PC-9 (cell line): ENCODE measurements at regions not wholly inside any gene's neighbourhood (a gene's known extent, or its start where the extent isn't known, plus 50 kb on each side); places are given as distances from the start of the nearest gene placed in this dataset.
A peak's percentile ranks its signal among the peaks of the same experiment; 100 is the strongest.

Source experiments
- BruUV-seq: library from RNA; stranded (reverse); fragments of 400-500 nt; replicated peaks from 2 replicates; lab custom pipeline; 2021; lab: Mats Ljungman, UMichigan
- CTCF ChIA-PET: fragments of 300-600 bp; sonication (Branson Sonifier 250); formaldehyde crosslinking; loops from one replicate; lab custom pipeline; 2022; ENCODE audit warnings: antibody characterized with exemption; lab: Charles Lee
- POLR2A ChIA-PET: fragments of 300-600 bp; sonication (Branson Sonifier 250); formaldehyde crosslinking; loops from one replicate; lab custom pipeline; 2022; ENCODE audit warnings: antibody characterized with exemption; ENCODE audit not compliant: unreplicated experiment; lab: Charles Lee
- DNase-seq, 2 experiments: peaks; one replicate each; pipeline versions ENCODE4 v3.0.0 to v3.0.0-alpha.2; 2015 to 2022; ENCODE audit warnings: mixed read lengths in 1 of 2
- H2AFZ ChIP-seq: fragments of 200-600 bp; sonication (generic); 2 replicates; pipeline ENCODE4 v1.8.1; 2017; ENCODE audit warnings: antibody characterized with exemption
- H3F3A ChIP-seq: fragments of 200-600 bp; sonication (generic); 2 replicates; pipeline ENCODE4 v1.8.1; 2017; ENCODE audit warnings: antibody characterized with exemption, mild to moderate bottlenecking, low read depth; ENCODE audit not compliant: insufficient read depth
- H3K27ac ChIP-seq: fragments of 200-600 bp; sonication (generic); 2 replicates; pipeline ENCODE4 v1.6.1; 2016; ENCODE audit warnings: mixed run types
- H3K27me3 ChIP-seq: fragments of 200-600 bp; sonication (generic); 2 replicates; pipeline ENCODE4 v1.6.1; 2016; ENCODE audit warnings: low read depth, mixed run types; ENCODE audit not compliant: insufficient read depth
- H3K36me3 ChIP-seq: fragments of 200-600 bp; sonication (generic); 2 replicates; pipeline ENCODE4 v1.6.1; 2016; ENCODE audit warnings: low read depth, mixed run types
- H3K4me1 ChIP-seq: fragments of 200-600 bp; sonication (generic); replicated peaks from 2 replicates; pipeline ENCODE4 v1.6.1; 2016; ENCODE audit warnings: mixed run types; ENCODE audit not compliant: insufficient read depth
- H3K4me2 ChIP-seq: fragments of 200-600 bp; sonication (generic); 2 replicates; pipeline ENCODE4 v1.6.1; 2017; ENCODE audit warnings: mixed run types
- H3K4me3 ChIP-seq: fragments of 200-600 bp; sonication (generic); 2 replicates; pipeline ENCODE4 v1.6.1; 2016; ENCODE audit warnings: mixed run types
- H3K79me2 ChIP-seq: fragments of 200-600 bp; sonication (generic); 2 replicates; pipeline ENCODE4 v1.6.1; 2017; ENCODE audit warnings: low read depth, mixed run types
- H3K9me2 ChIP-seq: fragments of 200-600 bp; sonication (generic); 2 replicates; pipeline ENCODE4 v1.8.1; 2017; ENCODE audit warnings: mild to moderate bottlenecking; ENCODE audit not compliant: insufficient read depth
- H3K9me3 ChIP-seq: fragments of 200-600 bp; sonication (generic); 2 replicates; pipeline ENCODE4 v1.8.1; 2016; ENCODE audit warnings: low read depth; ENCODE audit not compliant: insufficient read depth
- H4K20me1 ChIP-seq: fragments of 200-600 bp; sonication (generic); 2 replicates; pipeline ENCODE4 v1.8.1; 2017; ENCODE audit not compliant: insufficient read depth
- CTCF ChIP-seq: fragments of 200-600 bp; sonication (generic); conservative IDR thresholded peaks from 2 replicates; pipeline ENCODE4 v1.6.1; 2017; ENCODE audit warnings: mixed run types, antibody characterized with exemption, mild to moderate bottlenecking, moderate library complexity
- EZH2 ChIP-seq: fragments of 200-600 bp; sonication (generic); IDR thresholded peaks from 2 replicates; pipeline ENCODE4 v1.8.0; 2017; ENCODE audit warnings: antibody characterized with exemption, low read depth
- intact Hi-C: fragments of 100-400 bp; cut with micrococcal nuclease; formaldehyde crosslinking; loops from one replicate; pipeline ENCODE4 v1.10.0; 2022; ENCODE audit not compliant: unreplicated experiment

DNA sequence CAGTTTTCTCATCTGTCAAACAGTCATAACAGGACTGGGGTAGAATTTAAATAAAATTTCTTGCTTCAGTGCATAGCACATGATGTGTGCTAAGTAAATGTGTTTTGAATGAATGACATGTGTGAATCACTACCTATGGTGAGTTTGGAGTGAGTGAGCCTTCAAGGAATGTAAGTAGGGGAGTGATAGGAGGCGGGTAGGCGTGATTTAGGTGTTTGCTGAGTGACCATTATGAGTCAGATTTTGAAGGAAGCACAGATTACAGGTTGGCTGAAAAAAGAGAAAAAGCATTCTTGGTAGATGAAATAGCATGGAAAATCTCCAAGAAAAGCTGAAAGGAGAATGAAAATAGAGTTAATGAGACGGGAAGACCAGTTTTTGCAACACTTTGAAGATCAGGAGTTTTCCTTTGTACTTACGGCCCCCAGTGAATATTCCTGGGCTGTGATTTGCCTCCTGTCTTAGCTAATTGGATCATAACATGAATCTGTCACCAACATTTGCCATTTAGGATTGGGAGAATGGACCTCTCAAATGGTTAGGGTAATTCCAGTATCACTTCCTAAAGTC lies 136.9 kb upstream of the GATA6 start:
- H3K4me3 ChIP-seq = no peak overlapping the region
- H2AFZ ChIP-seq = no peak overlapping the region
- BruUV-seq = TSS peak; percentile 100
- no peak for TF ChIP-seq CTCF
- no peak for TF ChIP-seq EZH2
- H4K20me1 ChIP-seq = no peaks in the 10 kb centered on the region
- peak overlapping the region; percentile 72 for H3K4me2 ChIP-seq
- no peaks in the 10 kb centered on the region for H3K9me3 ChIP-seq
- POLR2A ChIA-PET = interaction anchor here (0.7 kb wide), 1 partner anchor 612 kb away, joined by 12 read pairs; no protein-coding TSS in a partner anchor
- H3K36me3 ChIP-seq = no peaks in the 10 kb centered on the region
- H3K27me3 ChIP-seq = no peaks in the 10 kb centered on the region
- peak overlapping the region; percentile 86 for H3K27ac ChIP-seq
- no peaks in the 10 kb centered on the region for H3K79me2 ChIP-seq
- DNase-seq = peak; percentile 45 to 95
- peaks cover 15% of the 10 kb centered on the region for H3F3A ChIP-seq
- no peaks in the 10 kb centered on the region for H3K9me2 ChIP-seq
- H3K4me1 ChIP-seq = peaks cover 16% of the 10 kb centered on the region
- CTCF ChIA-PET = no interaction called here
- intact Hi-C loops = loop anchor here (5.0 kb wide), 1 partner anchor 135 kb away; the partner anchor contains the start of gene GATA6

GRCh38 chr18:22033085-22033484 lies 136.3 kb upstream of the GATA6 start:
- Histone ChIP-seq H3K9me3 (no peaks in the 10 kb centered on the region), H3K27ac (peak overlapping the region; percentile 86), H2AFZ (no peak overlapping the region), H3F3A (peaks cover 15% of the 10 kb centered on the region), H3K4me3 (no peak overlapping the region), H3K27me3 (no peaks in the 10 kb centered on the region), H3K79me2 (no peaks in the 10 kb centered on the region), H3K9me2 (no peaks in the 10 kb centered on the region), H3K36me3 (no peaks in the 10 kb centered on the region), H4K20me1 (no peaks in the 10 kb centered on the region), H3K4me1 (peaks cover 16% of the 10 kb centered on the region), H3K4me2 (peak overlapping the region; percentile 72)
- no peak for TF ChIP-seq CTCF
- TF ChIP-seq EZH2 = no peak
- intact Hi-C loops = loop anchor here (5.0 kb wide), 1 partner anchor 134 kb away; the partner anchor contains the start of gene GATA6
- ChIA-PET CTCF (no interaction called here), POLR2A (interaction anchor here (0.7 kb wide), 1 partner anchor 611 kb away, joined by 12 read pairs; no protein-coding TSS in a partner anchor)
- no TSS peak for BruUV-seq
- DNase-seq = no peak

GRCh38 chr18:22034276-22034675 lies 135.1 kb upstream of the GATA6 start:
- ChIA-PET CTCF (no interaction called here), POLR2A (no interaction called here)
- H3K4me2 ChIP-seq = no peak overlapping the region

More at GRCh38 chr18:22034276-22034675, 135.1 kb upstream of the GATA6 start:
- Histone ChIP-seq H4K20me1 (no peaks in the 10 kb centered on the region), H2AFZ (no peak overlapping the region), H3K4me3 (no peak overlapping the region), H3K9me3 (no peaks in the 10 kb centered on the region), H3K79me2 (no peaks in the 10 kb centered on the region), H3K27me3 (no peaks in the 10 kb centered on the region), H3F3A (peaks cover 15% of the 10 kb centered on the region), H3K36me3 (no peaks in the 10 kb centered on the region), H3K4me1 (peaks cover 16% of the 10 kb centered on the region), H3K9me2 (no peaks in the 10 kb centered on the region), H3K27ac (no peak overlapping the region)
- no TSS peak for BruUV-seq
- intact Hi-C loops = loop anchor here (5.0 kb wide), 1 partner anchor 133 kb away; the partner anchor contains the start of gene GATA6
- no peak for TF ChIP-seq CTCF
- TF ChIP-seq EZH2 = no peak
- DNase-seq = no peak
